ENCODE measurements at regions not wholly inside any gene's neighbourhood (a gene's known extent, or its start where the extent isn't known, plus 50 kb on each side); places are given as distances from the start of the nearest gene placed in this dataset.
"Not testable (repeated sequence)": the region's sequence is repeated elsewhere in the genome, so short reads cannot be mapped to it uniquely, and the experiment has no call there.

- no peak for DNase-seq
These were observed 83.2 kb upstream of the BRD7 start for GRCh38 chr16:50451951-50452508.

GRCh38 chr16:50450957-50451356 lies 82.2 kb upstream of the BRD7 start:
- DNase-seq: no peak

GRCh38 chr16:50449800-50450199 lies 81.0 kb upstream of the BRD7 start:
- DNase-seq: no peak

- DNase-seq: no peak
These were observed 80.2 kb upstream of the BRD7 start for GRCh38 chr16:50448981-50449380.

- DNase-seq: no peak
These were observed 79.7 kb upstream of the BRD7 start for GRCh38 chr16:50448522-50448921.

GRCh38 chr16:50447386-50447785 lies 78.6 kb upstream of the BRD7 start:
- DNase-seq: not testable (repeated sequence)

GRCh38 chr16:50446861-50447260 lies 78.1 kb upstream of the BRD7 start:
- no peak for DNase-seq

GRCh38 chr16:50445621-50446555 lies 77.1 kb upstream of the BRD7 start:
- no peak for DNase-seq

- DNase-seq: no peak
These were observed 75.7 kb upstream of the BRD7 start for GRCh38 chr16:50444526-50444925.

GRCh38 chr16:50442221-50442620 lies 73.4 kb upstream of the BRD7 start:
- DNase-seq: no peak

- no peak for DNase-seq
These were observed 72.8 kb upstream of the BRD7 start for GRCh38 chr16:50441486-50442157.

- DNase-seq: no peak
These were observed 72.2 kb upstream of the BRD7 start for GRCh38 chr16:50440991-50441390.

- DNase-seq: no peak
These were observed 71.7 kb upstream of the BRD7 start for GRCh38 chr16:50440531-50440930.

- DNase-seq: no peak
These were observed 69.1 kb upstream of the BRD7 start for GRCh38 chr16:50437769-50438437.

- DNase-seq: no peak
These were observed 67.5 kb upstream of the BRD7 start for GRCh38 chr16:50436271-50436670.

- no peak for DNase-seq
These were observed 66.2 kb upstream of the BRD7 start for GRCh38 chr16:50434872-50435478.

- no peak for DNase-seq
These were observed 61.3 kb upstream of the BRD7 start for GRCh38 chr16:50430076-50430475.

- DNase-seq: no peak
These were observed 60.0 kb upstream of the BRD7 start for GRCh38 chr16:50428742-50429141.

- no peak for DNase-seq
These were observed 59.3 kb upstream of the BRD7 start for GRCh38 chr16:50428116-50428515.

- no peak for DNase-seq
These were observed 58.3 kb upstream of the BRD7 start for GRCh38 chr16:50427107-50427506.

GRCh38 chr16:50425648-50426047 lies 56.9 kb upstream of the BRD7 start:
- no peak for DNase-seq
